ENCODE measurements at regions not wholly inside any gene's neighbourhood (a gene's known extent, or its start where the extent isn't known, plus 50 kb on each side); places are given as distances from the start of the nearest gene placed in this dataset.

DNA sequence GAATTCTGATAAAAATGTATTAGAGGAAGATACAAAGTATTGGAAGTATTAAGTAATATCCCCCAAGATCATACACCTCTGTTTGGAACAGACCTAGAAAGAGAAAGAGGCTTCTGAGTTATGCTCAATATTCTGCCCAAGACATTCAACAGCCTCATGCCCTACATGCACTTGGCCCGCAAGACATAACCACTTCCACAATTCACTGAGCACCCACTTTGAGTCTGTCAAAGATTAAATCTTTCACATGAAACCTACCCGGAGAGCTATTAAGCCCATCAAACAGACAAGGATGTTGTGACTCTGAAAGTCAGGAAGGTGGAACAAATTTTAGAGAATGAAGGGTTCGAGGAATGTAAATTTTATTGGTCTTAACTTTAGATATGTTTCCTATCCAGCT, 344.7 kb upstream of the SYT4 start:
- DNase-seq (ENCODE audit: low read depth) = no peak
- H3K4me3 ChIP-seq (ENCODE audit: low read depth, low read length) = no peak overlapping the region

DNA sequence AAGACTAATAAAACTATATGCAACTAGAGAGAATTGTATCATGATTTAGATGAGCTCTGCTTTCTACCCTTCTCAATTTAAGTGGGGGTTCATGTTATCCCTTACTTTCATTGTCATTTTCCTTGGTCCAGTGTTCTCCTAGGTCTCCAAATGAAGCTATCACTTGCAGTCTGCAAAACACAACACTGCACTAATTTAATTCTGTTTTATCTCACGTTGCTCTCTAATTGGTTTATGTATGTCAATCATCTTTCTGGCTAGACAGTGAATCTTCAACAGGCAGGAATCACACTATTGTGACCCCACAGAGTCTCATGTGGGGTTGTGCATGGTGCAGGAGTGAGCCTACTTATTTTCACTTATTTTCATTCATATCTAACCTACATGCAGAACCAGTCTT, 348.3 kb upstream of the SYT4 start:
- no peak overlapping the region for H3K4me3 ChIP-seq (ENCODE audit: low read depth, low read length)
- DNase-seq (ENCODE audit: low read depth) = no peak

DNA sequence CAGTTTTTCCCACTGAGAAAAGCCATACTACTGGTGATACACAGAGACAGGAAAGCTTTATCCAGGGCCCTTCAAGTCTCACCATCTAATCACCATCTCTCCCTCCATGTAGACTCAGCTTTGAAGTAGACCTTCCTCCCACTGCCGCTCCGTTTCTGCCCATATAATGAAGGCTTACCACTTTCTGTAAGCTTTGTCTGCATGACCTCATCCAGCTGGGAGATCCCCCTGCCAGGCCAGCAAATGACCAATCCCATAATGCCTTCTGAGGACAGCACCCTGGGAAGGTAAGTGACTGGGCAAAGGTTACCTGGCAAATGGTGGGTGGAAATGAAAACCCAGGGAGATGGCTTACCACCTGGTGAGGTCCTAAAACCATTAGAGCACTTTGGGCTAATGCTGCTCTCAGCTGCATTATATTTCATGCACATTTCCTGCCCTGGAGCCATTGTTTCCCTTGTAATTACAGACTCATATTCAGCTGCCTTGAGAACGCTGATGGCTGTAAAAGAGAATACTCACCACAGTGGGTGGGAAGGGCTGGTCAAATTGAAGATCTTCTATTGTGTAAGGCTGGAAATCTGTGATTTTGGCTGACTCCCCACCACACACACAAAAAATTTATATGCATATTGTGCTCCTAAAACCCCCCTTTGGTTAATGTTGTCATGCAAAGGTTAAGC, 350.7 kb upstream of the SYT4 start:
- no peak overlapping the region for H3K4me3 ChIP-seq (ENCODE audit: low read depth, low read length)
- no peak for DNase-seq (ENCODE audit: low read depth)

DNA sequence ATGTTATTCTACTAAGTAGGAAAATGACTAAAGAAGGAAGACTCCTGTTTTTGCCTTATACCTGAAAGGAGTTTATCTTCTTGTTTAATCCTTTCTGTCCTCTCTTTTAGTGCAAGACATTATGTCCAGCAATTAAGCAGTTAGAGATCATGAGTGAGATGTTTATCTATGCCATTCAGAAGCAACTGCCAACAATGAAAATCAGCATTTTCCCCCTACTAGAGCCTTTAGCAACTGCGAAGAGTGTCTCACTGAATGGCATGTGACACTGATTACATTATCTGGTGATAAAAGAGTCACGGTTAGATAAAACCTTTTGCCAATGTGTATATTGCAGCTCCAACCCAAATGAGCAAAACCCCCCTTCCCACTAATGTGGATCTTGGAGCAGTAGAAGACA, 357.7 kb upstream of the SYT4 start:
- H3K4me3 ChIP-seq (ENCODE audit: low read depth, low read length) = no peak overlapping the region
- DNase-seq (ENCODE audit: low read depth) = no peak

DNA sequence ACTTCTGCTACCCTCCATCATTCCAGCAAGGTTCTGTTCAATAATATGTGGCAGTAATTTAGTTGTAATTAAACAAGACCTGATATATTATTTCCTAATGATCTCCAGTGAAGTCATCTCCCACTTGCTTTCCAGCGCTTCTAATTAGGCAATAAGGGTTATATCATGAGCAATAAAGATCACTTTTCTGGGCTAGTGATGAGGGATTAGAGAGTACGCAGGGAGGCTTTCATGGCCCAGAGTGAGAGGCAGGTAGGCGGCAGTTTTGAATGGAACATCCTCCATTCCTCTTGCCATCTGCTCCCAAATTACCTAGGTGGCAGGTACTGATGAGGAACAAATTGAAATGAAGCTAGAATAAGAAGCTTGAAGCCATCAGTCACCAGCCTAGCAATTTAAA, 358.1 kb upstream of the SYT4 start:
- no peak overlapping the region for H3K4me3 ChIP-seq (ENCODE audit: low read depth, low read length)
- no peak for DNase-seq (ENCODE audit: low read depth)

DNA sequence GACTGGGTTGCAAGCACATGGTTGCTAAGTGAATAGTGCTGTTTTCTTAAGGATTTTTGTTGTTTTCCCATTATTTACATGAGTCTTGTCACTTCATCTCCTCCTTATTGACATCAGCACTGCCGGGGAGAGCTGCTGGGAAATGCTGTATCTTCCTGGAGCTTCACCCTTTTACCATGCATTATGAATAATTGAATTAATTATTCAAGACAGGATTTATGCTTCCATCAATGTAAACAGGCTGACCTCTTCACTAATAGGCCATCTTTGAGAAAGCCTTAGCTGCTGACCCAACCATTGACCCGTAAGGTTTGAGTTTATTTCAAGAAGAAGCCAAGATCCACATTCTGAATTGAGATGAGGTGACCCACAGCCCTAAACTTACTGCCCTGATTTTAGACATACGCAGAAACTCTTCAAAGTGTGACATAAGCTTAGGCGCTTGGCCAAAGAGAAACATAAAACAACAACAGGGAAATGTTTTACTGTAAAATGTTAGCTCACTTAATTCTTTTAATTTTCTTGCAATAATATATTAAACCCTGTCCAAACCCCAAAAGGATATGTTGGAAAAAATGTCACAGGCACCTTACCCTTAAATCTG, 365.5 kb upstream of the SYT4 start:
- no peak overlapping the region for H3K4me3 ChIP-seq (ENCODE audit: low read depth, low read length)
- no peak for DNase-seq (ENCODE audit: low read depth)

DNA sequence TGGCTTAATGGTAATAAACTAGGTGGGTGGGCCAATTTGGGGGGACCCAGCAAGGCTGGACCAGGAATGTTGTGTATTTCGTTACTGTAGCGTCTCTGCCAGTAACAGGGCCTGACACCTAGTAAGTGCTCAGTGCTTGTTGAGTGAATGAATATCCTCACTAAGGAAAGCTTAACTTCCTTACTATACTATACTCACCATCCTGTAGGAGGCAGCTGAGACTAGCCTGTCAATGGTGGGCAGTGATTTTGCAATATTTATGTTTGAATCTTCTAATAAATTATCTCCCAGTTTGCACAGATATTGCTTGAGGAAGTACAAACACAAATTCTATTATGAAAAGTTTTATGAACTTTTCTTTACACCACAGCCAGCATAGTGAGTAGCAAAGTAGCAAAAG, 370.7 kb upstream of the SYT4 start:
- DNase-seq (ENCODE audit: low read depth) = no peak
- H3K4me3 ChIP-seq (ENCODE audit: low read depth, low read length) = no peak overlapping the region

DNA sequence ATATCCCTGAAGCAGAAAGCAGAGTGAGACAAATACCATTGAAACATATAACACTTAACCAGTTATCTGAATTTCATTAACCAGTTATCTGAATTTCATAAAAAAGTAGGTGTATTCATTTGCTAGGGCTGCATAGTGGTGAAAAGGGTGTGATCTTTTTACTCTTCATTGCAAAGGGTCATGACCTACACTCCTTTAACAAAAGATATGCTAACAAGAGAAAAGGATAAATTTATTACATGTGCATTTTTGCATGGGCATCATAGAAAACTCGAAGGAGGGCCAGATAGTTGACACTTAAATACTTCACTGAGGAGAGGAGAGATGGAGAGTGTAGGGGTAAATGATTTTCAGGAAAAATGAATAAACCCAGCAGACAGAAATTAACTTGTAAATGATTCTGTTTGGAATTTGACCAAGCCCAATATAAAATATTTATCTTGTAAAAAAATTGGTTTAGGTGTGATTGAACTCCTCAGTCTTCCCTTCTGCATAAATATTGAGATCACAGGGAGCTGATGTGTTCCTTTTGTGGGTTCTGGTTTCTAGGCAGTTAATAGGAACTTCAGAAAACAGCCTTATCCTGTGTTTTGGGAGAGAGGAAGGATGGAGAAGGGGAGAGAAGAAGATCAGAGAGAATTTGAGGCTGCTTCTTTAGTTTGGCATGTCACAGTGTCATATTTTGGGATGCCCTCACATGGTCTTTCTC, 372.5 kb upstream of the SYT4 start:
- H3K4me3 ChIP-seq (ENCODE audit: low read depth, low read length) = no peak overlapping the region
- DNase-seq (ENCODE audit: low read depth) = no peak

DNA sequence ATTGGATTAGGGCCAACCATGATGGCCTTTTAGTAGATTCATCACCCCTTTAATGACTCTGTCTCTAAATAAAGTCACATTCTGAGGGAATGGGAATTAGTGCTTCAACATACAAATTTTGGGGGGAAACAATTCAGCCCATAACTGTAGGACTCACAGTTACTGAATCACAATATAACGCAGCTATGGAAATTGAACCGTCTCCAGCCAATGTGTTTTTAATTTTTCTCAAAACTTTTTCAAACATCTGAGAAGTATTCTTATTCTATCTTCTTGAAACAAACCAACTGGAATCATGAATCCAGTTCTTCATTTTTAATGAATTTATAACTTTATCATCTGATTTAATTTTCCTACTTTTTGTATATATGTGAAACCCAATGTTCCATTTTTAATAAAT, 373.1 kb upstream of the SYT4 start:
- no peak overlapping the region for H3K4me3 ChIP-seq (ENCODE audit: low read depth, low read length)
- no peak for DNase-seq (ENCODE audit: low read depth)

DNA sequence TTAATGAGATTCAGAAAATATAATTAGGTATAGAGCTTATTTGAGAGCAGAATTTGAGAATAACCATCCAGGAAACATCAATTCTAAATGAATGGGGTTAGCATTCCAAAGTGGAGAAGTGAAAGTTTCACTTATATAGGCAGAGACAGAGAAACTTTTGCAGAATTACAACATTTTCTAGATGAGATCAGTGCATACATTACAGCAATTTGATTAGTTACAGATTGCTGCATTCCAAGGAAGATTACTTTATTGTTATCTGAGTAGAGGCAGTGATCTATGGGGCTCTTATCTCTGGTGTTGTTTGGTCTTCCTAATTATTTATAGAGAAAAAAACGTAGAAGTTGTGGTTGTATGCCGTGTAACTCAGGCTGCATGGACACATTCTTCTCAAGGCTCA, 373.8 kb upstream of the SYT4 start:
- no peak for DNase-seq (ENCODE audit: low read depth)
- H3K4me3 ChIP-seq (ENCODE audit: low read depth, low read length) = no peak overlapping the region

DNA sequence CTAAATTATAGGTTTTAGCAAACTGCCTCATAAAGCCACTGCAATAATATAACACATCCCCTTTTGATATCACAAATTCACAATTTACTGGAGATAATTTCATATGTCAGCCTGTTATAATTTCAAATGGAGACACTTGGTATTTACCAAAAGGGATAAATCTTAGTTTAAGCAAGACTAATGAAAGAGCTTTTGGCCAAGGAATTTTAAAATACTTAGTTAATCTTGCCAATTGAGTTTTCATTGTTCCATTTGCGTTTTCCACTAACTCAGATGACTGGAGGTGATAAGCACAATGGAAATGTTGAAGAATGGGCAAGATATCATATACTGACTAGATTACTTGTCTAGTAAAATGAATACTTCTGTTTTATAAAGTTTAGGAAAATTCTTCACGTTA, 379.3 kb upstream of the SYT4 start:
- H3K4me3 ChIP-seq (ENCODE audit: low read depth, low read length) = no peak overlapping the region
- no peak for DNase-seq (ENCODE audit: low read depth)

DNA sequence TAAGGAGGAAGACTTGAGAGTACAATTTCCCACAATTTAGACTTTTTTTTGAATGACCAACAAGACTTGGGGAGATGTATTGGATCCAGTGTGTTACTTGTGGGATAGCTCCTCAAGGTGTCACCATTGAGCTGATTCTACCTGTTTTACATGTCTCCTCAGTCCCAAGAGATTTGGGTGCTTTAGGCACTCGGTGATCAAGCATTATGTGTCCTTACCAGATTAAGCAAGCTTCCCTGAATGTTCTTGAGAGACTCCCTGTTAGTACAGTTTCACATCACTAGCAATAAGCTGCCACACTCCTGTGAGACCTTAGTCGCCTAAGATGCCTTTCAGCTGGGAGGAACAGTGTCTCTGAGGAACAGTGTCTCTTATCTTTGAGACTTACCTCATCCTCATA, 384.3 kb upstream of the SYT4 start:
- H3K4me3 ChIP-seq (ENCODE audit: low read depth, low read length) = no peak overlapping the region
- peak; percentile 26 for DNase-seq (ENCODE audit: low read depth)

DNA sequence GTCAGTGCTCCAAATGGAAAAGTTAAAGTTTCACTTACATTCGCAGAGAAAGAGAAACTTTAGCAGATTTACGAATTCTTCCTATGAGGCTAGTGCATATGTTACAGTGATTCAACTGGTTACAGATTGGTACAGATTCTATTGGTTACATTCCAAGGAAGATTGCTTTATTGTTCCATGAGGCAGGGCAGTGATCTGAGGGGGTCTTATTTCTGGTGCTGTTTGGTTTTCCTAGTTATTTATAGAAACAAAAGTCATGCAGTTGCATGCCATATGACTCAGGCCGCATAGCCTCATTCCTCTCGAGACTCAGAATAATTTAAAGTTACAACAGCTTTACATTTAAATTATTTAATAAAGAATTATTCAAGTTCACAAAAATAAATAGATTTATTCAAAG, 385.4 kb upstream of the SYT4 start:
- H3K4me3 ChIP-seq (ENCODE audit: low read depth, low read length) = peak overlapping the region; percentile 22
- peak; percentile 92 for DNase-seq (ENCODE audit: low read depth)

DNA sequence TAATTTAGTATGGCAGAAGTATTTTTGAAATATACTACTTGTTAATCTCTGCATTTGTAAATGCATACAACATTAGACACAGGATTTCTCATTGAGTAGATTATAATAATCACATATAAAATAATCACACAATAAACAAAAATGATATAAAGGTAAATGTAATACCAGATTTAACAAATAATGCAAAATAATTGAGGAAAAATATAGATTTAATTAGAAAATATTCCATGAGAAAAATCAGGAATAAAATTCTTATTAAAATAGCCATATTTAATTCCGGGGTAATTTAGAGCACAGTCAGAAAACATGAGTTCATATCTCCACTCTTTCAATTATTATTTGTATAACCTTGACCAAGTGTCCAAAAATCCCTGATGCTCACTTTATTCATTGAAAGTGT, 385.9 kb upstream of the SYT4 start:
- H3K4me3 ChIP-seq (ENCODE audit: low read depth, low read length) = no peak overlapping the region
- DNase-seq (ENCODE audit: low read depth) = no peak

DNA sequence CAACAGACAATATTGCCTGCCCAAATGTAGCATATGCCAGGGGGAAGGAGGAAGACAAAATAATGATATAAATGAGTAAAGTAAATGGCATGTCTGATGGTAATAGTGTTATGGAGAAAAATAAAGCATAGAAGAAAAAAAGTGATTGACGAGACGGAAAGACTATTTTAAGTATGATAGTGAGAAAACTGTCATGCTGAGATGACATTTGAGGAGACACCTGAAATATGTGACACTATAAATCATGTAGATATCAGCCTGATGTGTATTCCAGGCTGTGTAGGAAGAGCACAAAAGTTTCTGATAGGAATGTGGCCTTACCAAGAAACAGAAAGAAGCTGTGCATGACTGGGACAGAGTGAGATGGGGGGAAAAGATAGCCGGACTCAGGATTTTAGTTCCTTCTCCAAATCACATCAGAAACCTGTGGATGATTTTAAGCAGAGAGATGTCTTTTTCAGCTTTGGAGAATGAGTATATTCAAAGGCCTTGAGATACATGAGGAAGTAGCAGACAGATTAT, 387.3 kb upstream of the SYT4 start:
- DNase-seq (ENCODE audit: low read depth) = no peak
- H3K4me3 ChIP-seq (ENCODE audit: low read depth, low read length) = no peak overlapping the region

DNA sequence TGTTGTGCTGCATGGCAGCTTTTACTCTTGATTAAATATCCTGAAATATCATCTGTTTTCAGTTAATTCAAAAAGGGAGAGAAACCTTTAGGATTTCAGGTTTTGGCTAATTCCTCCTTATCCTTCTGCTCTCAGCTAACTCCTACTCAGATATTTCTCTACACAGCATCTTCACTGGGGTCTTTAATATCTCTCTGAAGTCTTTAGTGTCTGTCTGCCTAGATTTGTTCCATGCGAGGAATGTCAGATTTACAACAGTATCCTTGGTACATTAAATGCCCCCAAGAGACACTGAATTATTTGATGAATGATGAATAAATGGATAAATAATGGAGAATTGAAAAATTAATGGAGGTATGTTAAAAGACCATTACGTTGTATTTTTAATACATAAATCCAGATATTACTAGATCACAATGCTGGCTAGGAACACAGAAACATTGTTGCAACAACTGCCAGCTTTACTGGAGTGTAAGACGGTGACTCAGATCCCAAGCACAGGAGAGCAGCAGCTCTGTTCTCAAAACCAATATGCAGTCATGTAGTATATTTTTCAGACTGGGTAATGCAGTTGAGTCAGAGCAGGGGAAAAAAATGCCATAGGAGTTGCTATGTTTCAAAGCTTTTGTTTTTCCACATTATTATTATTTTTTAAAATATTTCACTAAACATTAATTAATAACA, 388.0 kb upstream of the SYT4 start:
- peak; percentile 82 for DNase-seq (ENCODE audit: low read depth)
- no peak overlapping the region for H3K4me3 ChIP-seq (ENCODE audit: low read depth, low read length)

DNA sequence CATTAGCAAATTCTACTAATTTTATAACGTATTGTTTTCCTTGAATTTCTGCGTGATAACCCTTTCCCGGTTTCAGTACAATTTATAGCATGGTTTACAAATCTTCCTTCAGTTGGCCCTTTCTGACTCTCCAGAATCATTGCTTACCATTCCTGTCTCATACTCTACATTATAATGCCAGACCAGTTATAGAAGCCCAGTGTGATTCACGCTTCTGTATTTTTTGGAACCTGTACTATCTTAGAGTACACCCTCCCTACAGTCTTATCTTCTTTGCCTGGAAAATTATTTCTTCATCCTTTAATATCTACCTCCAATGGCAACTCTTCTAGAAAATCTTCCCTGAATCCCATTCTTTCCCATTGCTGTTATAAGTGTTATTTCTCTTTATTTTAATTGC, 391.6 kb upstream of the SYT4 start:
- no peak for DNase-seq (ENCODE audit: low read depth)
- H3K4me3 ChIP-seq (ENCODE audit: low read depth, low read length) = no peak overlapping the region

DNA sequence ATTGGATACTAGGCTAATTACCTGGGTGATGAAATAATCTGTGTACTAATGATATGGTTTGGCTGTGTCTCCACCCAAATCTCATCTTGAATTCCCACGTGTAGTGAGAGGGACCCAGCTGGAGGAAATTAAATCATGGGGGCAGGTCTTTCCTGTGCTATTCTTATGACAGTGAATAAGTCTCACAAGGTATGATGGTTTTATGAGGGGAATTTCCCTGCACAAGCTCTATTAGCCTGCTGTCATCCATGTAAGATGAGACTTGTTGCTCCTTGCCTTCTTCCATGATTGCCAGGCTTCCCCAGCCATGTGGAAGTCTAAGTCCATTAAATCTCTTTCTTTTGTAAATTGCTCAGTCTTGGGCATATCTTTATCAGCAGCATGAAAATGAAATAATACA, 394.1 kb upstream of the SYT4 start:
- no peak overlapping the region for H3K4me3 ChIP-seq (ENCODE audit: low read depth, low read length)
- DNase-seq (ENCODE audit: low read depth) = peak; percentile 26

DNA sequence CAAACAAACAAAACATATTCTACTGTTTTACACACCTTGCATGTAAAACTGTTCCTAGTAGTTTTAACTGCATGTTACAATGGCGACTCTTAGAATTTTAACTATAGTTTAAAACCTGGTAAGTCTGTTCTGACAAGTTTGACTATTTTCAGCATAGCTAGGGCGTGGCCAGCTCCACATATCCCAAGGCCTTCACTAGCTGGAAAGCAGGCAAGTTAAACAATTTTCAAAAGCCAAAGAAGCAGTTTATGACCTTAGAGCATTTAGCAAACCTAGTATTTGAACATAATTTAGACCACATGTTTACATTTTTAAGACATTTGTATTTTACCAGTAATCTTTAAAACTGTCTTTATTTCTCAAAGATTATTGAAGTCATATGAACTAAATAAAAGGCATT, 402.8 kb upstream of the SYT4 start:
- no peak for DNase-seq (ENCODE audit: low read depth)
- no peak overlapping the region for H3K4me3 ChIP-seq (ENCODE audit: low read depth, low read length)

DNA sequence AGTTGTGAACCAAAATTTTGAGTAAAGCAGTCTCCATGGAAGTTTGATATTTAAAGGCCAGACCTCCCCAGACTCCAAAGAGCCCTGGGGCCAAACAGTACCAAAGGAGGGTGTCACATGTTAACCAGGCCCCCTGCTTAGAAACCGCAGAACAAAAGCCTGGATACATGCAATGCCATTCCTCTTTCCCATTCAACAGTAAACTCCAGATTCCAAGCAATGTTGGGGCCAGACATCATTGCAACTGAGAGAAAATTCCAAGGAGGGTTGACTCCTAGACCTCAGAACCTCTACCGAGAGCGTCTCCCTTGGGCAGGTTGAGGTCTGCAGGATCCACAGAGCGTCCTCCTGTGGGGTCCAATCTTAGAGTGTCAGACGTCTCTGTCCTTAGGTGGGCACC, 404.4 kb upstream of the SYT4 start:
- no peak overlapping the region for H3K4me3 ChIP-seq (ENCODE audit: low read depth, low read length)
- no peak for DNase-seq (ENCODE audit: low read depth)
